NCI-H1694 treated with DMSO at 0.1 percent for 48 hours (cell line): ENCODE measurements at regions not wholly inside any gene's neighbourhood (a gene's known extent, or its start where the extent isn't known, plus 50 kb on each side); places are given as distances from the start of the nearest gene placed in this dataset.

Experiments
- DNase-seq: peaks from one replicate; lab custom pipeline; 2025; lab: John Stamatoyannopoulos, UW

- no peak for DNase-seq
Measured at GRCh38 chr13:78334059-78334458, 269.3 kb downstream of the POU4F1 start.

- DNase-seq, result peak; percentile 83
Measured at GRCh38 chr13:78326633-78327032, 276.7 kb downstream of the POU4F1 start.

GRCh38 chr13:78325585-78325984, 277.8 kb downstream of the POU4F1 start:
- DNase-seq, result no peak

GRCh38 chr13:78323848-78324247, 279.5 kb downstream of the POU4F1 start:
- DNase-seq, result no peak

- no peak for DNase-seq
Measured at GRCh38 chr13:78323040-78323439, 280.3 kb downstream of the POU4F1 start.

GRCh38 chr13:78319101-78319627, 284.2 kb downstream of the POU4F1 start:
- DNase-seq, result no peak

- peak; percentile 55 for DNase-seq
Measured at GRCh38 chr13:78317030-78317429, 286.3 kb downstream of the POU4F1 start.

GRCh38 chr13:78309497-78310180, 293.7 kb downstream of the POU4F1 start:
- DNase-seq, result no peak

- no peak for DNase-seq
Measured at GRCh38 chr13:78306519-78307206, 296.7 kb downstream of the POU4F1 start.

GRCh38 chr13:78305171-78305570, 298.2 kb downstream of the POU4F1 start:
- DNase-seq, result no peak

- DNase-seq, result no peak
Measured at GRCh38 chr13:78299832-78300623, 303.3 kb downstream of the POU4F1 start.

- DNase-seq, result no peak
Measured at GRCh38 chr13:78298657-78299056, 304.7 kb downstream of the POU4F1 start.

- DNase-seq, result no peak
Measured at GRCh38 chr13:78286748-78287147, 316.6 kb downstream of the POU4F1 start.

- DNase-seq, result no peak
Measured at GRCh38 chr13:78265098-78265497, 338.3 kb downstream of the POU4F1 start.

- DNase-seq, result no peak
Measured at GRCh38 chr13:78258304-78258703, 339.7 kb upstream of the EDNRB start.

- DNase-seq, result no peak
Measured at GRCh38 chr13:78256484-78256883, 337.9 kb upstream of the EDNRB start.

GRCh38 chr13:78254113-78254512, 335.5 kb upstream of the EDNRB start:
- DNase-seq, result no peak

- DNase-seq, result no peak
Measured at GRCh38 chr13:78247362-78247761, 328.7 kb upstream of the EDNRB start.

- DNase-seq, result peak; percentile 71
Measured at GRCh38 chr13:78241278-78241919, 322.8 kb upstream of the EDNRB start.

GRCh38 chr13:78239714-78240113, 321.1 kb upstream of the EDNRB start:
- no peak for DNase-seq

GRCh38 chr13:78238911-78239310, 320.3 kb upstream of the EDNRB start:
- DNase-seq, result no peak

GRCh38 chr13:78228940-78229339, 310.3 kb upstream of the EDNRB start:
- no peak for DNase-seq
